GM19452 (cell line): ENCODE measurements at regions not wholly inside any gene's neighbourhood (a gene's known extent, or its start where the extent isn't known, plus 50 kb on each side); places are given as distances from the start of the nearest gene placed in this dataset.

Source experiments
- ATAC-seq: cut with Tn5 transposase; IDR thresholded peaks from one replicate; pipeline ENCODE4 v1.9.1; 2021; ENCODE audit not compliant: unreplicated experiment

- ATAC-seq = no peak
Measured at GRCh38 chr2:51120754-51121280, 88.9 kb upstream of the NRXN1 start.

- no peak for ATAC-seq
Measured at GRCh38 chr2:51111532-51111931, 79.6 kb upstream of the NRXN1 start.

GRCh38 chr2:51108794-51109193 lies 76.9 kb upstream of the NRXN1 start:
- no peak for ATAC-seq

- no peak for ATAC-seq
Measured at GRCh38 chr2:51107841-51108240, 75.9 kb upstream of the NRXN1 start.

DNA sequence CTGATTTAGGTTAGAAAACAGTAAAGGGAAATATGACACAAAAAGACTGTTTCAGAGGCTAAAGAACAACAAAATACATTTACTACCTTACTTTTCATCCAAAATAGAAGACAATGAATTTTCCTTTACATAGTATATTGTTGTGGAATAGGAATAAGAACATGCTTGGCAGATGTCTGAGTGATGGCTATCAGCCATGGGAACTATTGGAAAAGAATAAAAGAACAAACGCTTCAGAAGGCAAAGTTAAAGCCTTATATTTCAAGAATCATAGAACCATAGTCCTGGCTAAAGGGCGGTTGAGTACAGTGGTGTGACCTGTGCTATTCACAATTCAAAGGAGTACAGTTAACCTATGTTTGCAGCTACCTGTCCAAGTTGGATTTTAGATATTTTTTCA lies 73.9 kb upstream of the NRXN1 start:
- ATAC-seq = no peak

GRCh38 chr2:51103205-51103604 lies 71.3 kb upstream of the NRXN1 start:
- no peak for ATAC-seq

DNA sequence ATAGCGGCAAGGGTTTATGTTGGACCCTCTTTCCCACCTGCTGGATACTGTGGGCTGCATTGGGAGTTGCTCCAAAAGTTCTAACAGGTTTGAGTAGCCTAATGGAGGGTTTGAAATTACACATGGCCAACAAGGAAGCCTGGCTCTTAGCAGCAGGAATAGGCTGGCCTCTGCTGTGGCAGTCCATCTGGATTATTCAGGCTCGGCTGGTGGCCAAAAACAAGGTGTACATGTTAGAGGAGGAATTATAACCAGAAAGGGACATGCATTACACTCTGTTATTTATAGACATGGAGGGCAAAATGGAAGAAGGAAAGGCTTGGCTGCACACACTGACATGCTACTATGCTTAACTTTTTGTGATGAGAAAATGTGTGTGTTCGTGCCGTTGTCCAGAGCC lies 61.1 kb upstream of the NRXN1 start:
- no peak for ATAC-seq

- no peak for ATAC-seq
Measured at GRCh38 chr2:51085420-51086068, 53.6 kb upstream of the NRXN1 start.

- no peak for ATAC-seq
Measured at GRCh38 chr2:51084750-51085149, 52.8 kb upstream of the NRXN1 start.
